Heart left ventricle (tissue), 13 donors: ENCODE measurements at regions not wholly inside any gene's neighbourhood (a gene's known extent, or its start where the extent isn't known, plus 50 kb on each side); places are given as distances from the start of the nearest gene placed in this dataset.

ENCODE experiments used
- CTCF ChIP-seq, 12 donors: fragments of 200-600 bp; sonication (generic) in 4 of 12; IDR thresholded peaks; one replicate each; pipeline versions ENCODE4 v1.5.0 to v1.8.0; 2018 to 2022; ENCODE audit warnings: antibody characterized with exemption in 12 of 12, mild to moderate bottlenecking in 5 of 12
- POLR2A ChIP-seq, 2 donors: fragments of 450-650 bp; IDR thresholded peaks; one replicate each; pipeline ENCODE4 v1.6.1; 2017; ENCODE audit warnings: antibody characterized with exemption in 2 of 2, mild to moderate bottlenecking in 2 of 2, moderate library complexity in 2 of 2
- donor health status: ischemic (EF 13 %, LVEDD 7.1; RV severe dilation, severe dysfunction).
- donor health status: DM: no; HTN: yes; CAD: no.
- donor health status: DM: no; HTN: no; CAD: no.
- donor health status: ischemic (EF 25% LVEDD 6.9; RV normal size, moderate dysfunction).
- donor health status: ischemic (EF 25% LVEDD 5.7; RV mildly dilated, moderate dysfunction).
- donor health status: ischemic (EF 35%, LVEDD 5.7; RV mildly dilated, moderate dysfunction).
- donor health status: nonischemic (EF 11% LVEDD 7.7; RV severe dilation, severe dysfunction).
- donor health status: DM: yes; HTN: yes; CAD: no.
- donor health status: PGD.
- donor health status: ischemic (EF 29% LVEDD 5.4; RV normal size, mild dysfunction).
- donor health status: nonischemic (EF 23%, LVEDD 6.1; RV moderate dilation, normal function).

- TF ChIP-seq CTCF (IDR thresholded peaks at IDR 0.05) (no peak), POLR2A (IDR thresholded peaks at IDR 0.05) (no peak)
These were observed 896.9 kb downstream of the KCNA4 start for GRCh38 chr11:29119707-29120618.
